ENCODE measurements at regions not wholly inside any gene's neighbourhood (a gene's known extent, or its start where the extent isn't known, plus 50 kb on each side); places are given as distances from the start of the nearest gene placed in this dataset.
"Not testable (repeated sequence)": the region's sequence is repeated elsewhere in the genome, so short reads cannot be mapped to it uniquely, and the experiment has no call there.

DNA sequence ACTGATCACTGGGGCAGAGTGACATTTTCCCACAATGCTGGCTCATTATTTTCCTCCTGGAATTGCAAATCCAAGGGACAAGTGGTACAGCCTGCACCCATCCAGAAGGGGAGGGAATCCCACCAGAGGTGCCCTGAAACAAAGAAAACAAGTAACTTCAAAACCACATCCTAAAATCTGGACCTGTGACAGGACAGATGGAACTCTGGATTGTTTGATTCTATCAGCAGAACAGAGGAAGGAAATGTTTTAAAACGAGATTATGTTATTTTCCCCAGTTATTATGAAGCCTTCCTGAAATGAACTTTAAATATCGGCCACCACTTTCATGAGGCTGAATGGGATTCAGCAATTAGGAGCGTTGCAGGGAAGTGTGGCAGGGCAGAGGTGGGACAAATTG, 62.2 kb upstream of the ECHDC3 start:
- CTCF ChIA-PET = interaction anchor here (0.6 kb wide), 1 partner anchor 275 kb away, joined by 3 read pairs; no protein-coding TSS in a partner anchor
- no peaks in the 10 kb centered on the region for H3K36me3 Mint-ChIP-seq

GRCh38 chr10:11678074-11678793, 63.9 kb upstream of the ECHDC3 start:
- peak; percentile 80 for ATAC-seq
- Mint-ChIP-seq H3K9me3 (ENCODE audit: low read depth) (no peaks in the 10 kb centered on the region), H3K4me1 (peaks cover 7% of the 10 kb centered on the region), H3K4me3 (no peak overlapping the region), H3K36me3 (no peaks in the 10 kb centered on the region), H3K27me3 (peaks cover 47% of the 10 kb centered on the region), H3K27ac (no peak overlapping the region)
- CTCF ChIA-PET = interaction anchor here (0.7 to 1.1 kb wide), 2 partner anchors 19 to 87 kb away, joined by 3 read pairs; no protein-coding TSS in a partner anchor
- peak; percentile 55 for DNase-seq

More for the DNA sequence above, 62.2 kb upstream of the ECHDC3 start:
- Mint-ChIP-seq H3K9me3 (ENCODE audit: low read depth) (no peaks in the 10 kb centered on the region), H3K4me1 (peaks cover 18% of the 10 kb centered on the region), H3K27me3 (peaks cover 39% of the 10 kb centered on the region), H3K27ac (no peak overlapping the region), H3K4me3 (no peak overlapping the region)
- ATAC-seq (no peak), DNase-seq (no peak)

DNA sequence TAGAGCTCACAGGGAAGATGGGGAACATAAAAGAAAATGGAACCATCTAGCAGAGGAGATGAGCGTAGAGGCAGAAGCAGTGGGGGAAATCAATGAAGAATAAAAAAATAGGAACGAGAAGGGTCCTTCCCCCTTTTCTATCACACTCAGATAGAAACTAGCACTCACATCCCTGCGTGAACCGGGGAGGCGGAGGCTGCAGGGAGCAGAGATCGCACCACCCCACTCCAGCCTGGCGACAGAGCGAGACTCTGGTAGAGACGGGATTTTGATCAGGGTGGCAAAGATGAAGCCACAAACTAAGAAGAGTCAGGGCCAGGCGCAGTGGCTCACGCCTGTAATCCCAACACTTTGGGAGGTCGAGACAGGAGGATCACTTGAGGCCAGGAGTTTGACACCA, 64.7 kb upstream of the ECHDC3 start:
- ATAC-seq (no peak), DNase-seq (no peak)
- Mint-ChIP-seq H3K9me3 (ENCODE audit: low read depth) (no peaks in the 10 kb centered on the region), H3K4me1 (peaks cover 7% of the 10 kb centered on the region), H3K36me3 (no peaks in the 10 kb centered on the region), H3K27ac (no peak overlapping the region), H3K4me3 (no peak overlapping the region), H3K27me3 (peaks cover 49% of the 10 kb centered on the region)
- CTCF ChIA-PET = interaction anchor here (1.1 kb wide), 1 partner anchor 19 kb away, joined by 3 read pairs; no protein-coding TSS in a partner anchor

DNA sequence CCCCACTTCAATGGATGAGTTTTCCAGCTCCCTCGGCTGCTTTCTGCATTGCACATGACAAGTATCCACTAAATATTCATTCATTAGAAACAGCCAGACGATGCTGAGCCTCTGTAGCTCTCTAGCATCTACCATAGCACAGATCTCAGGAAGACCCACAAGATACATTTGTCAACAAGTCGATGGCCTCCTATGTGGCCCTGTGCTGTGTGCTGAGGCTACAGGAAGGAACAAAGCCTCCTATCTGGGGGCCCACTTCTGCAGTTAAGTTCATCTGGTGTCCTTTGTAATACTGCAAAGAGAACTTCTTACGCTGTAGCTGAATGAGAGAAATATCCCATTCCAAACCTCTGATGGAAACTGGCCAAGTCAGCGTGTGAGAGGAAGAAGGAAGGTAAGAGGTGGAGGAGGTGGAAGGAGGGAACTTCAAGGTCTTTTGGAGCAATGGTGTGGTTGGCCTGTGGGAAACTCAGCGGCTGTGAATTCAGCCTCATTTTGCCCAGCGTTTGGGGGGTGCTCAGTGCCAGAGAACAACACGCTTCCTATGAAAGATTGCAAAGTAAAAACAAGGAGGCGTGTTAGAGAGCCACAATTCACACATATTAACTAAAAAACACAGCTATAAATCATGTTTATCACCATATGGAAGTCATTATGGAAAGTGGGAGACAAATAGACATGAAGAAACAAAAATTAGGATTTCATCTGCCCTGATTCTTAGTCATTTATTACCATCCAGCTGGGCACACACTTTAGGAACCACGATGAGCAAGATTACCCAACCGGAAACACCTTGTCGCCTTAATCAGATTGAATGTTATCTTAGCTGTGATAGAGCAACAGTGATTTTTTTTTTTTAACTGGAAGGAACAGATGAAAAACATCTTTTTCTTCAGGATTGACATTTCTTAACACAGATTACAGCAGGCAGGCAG, 62.2 kb upstream of the USP6NL start:
- DNase-seq (no peak), ATAC-seq (no peak)
- no peaks in the 10 kb centered on the region for H3K9me3 Mint-ChIP-seq (ENCODE audit: low read depth)
- no peak overlapping the region for H3K4me3 Mint-ChIP-seq
- no peaks in the 10 kb centered on the region for H3K36me3 Mint-ChIP-seq
- H3K27ac Mint-ChIP-seq = no peak overlapping the region
- CTCF ChIA-PET = no interaction called here
- H3K4me1 Mint-ChIP-seq = peaks cover 11% of the 10 kb centered on the region
- peaks cover 36% of the 10 kb centered on the region for H3K27me3 Mint-ChIP-seq

GRCh38 chr10:11672836-11673235, 61.4 kb upstream of the USP6NL start:
- CTCF ChIA-PET = no interaction called here
- no peaks in the 10 kb centered on the region for H3K36me3 Mint-ChIP-seq
- H3K4me1 Mint-ChIP-seq = peaks cover 7% of the 10 kb centered on the region
- H3K27ac Mint-ChIP-seq = no peak overlapping the region
- no peaks in the 10 kb centered on the region for H3K9me3 Mint-ChIP-seq (ENCODE audit: low read depth)
- no peak overlapping the region for H3K4me3 Mint-ChIP-seq
- H3K27me3 Mint-ChIP-seq = peaks cover 36% of the 10 kb centered on the region
- ATAC-seq (no peak), DNase-seq (no peak)

DNA sequence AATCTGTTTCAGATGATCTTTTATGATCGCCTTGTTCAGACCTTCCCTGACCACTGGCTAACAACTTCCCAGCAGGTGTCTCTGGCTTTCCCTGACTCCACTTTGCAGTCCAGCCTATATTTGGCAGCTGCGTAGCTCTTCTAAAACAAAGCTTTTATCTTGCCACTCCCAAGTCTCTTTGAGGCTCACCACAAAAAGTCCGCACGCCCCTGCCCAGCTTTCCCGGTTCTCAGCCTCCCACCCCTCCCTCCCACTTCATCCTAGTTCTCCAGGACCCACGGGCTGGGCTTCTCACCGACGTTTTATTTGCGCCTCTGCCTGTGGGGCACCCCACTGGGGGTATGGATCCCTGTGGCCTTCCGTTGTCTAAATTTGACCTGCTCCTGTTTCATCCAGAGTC, 58.9 kb upstream of the USP6NL start:
- ATAC-seq (no peak), DNase-seq (no peak)
- Mint-ChIP-seq H3K4me3 (no peak overlapping the region), H3K27ac (no peak overlapping the region), H3K4me1 (peaks cover 4% of the 10 kb centered on the region), H3K9me3 (ENCODE audit: low read depth) (peaks cover 3% of the 10 kb centered on the region), H3K36me3 (no peaks in the 10 kb centered on the region), H3K27me3 (peaks cover 21% of the 10 kb centered on the region)
- CTCF ChIA-PET = no interaction called here

DNA sequence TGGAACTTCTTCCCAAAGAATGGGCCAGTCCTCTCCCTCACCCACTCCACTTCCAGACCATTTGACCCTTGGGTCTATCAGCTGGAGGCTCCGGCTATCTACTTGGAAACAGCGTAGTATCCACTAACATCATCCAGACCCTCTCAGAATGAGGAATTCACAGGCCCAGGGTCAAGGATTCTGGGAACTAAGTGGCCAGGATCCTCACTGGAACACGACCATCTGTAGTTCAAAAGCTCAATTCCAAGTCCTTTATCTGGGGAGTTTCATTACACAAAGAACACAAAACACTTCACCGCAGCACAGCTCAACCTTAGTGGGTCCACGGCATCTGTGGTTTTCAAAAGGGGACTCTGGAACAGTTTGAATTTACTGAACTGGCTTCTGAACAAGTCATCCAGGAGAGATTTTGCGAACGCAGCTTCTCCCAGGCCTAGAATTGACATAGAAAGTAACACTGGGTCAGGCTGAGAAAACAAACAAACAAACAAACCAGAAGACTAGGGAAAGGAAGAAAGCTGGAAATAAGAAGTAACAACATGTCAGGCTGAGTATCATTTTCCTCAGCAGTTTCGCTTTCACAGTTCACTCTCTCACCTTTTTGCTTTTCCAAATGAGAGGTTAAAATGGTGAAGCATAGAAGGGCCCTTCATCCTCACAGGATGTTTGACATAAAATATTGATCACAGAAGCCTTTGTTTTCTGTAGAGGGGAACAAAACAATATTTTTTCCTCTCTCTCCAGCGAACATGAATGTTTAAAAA, 57.6 kb upstream of the USP6NL start:
- CTCF ChIA-PET = interaction anchor here (1.3 to 1.6 kb wide), 2 partner anchors 13 to 89 kb away, joined by 4 read pairs; no protein-coding TSS in a partner anchor
- peaks cover 3% of the 10 kb centered on the region for H3K9me3 Mint-ChIP-seq (ENCODE audit: low read depth)
- H3K4me3 Mint-ChIP-seq = no peak overlapping the region
- peaks cover 4% of the 10 kb centered on the region for H3K4me1 Mint-ChIP-seq
- no peak for DNase-seq
- H3K27me3 Mint-ChIP-seq = peaks cover 20% of the 10 kb centered on the region
- ATAC-seq = no peak
- H3K27ac Mint-ChIP-seq = no peak overlapping the region
- H3K36me3 Mint-ChIP-seq = no peaks in the 10 kb centered on the region

- Mint-ChIP-seq H3K36me3 (no peaks in the 10 kb centered on the region), H3K9me3 (ENCODE audit: low read depth) (peaks cover 3% of the 10 kb centered on the region), H3K4me3 (no peak overlapping the region), H3K27ac (no peak overlapping the region), H3K27me3 (peaks cover 12% of the 10 kb centered on the region), H3K4me1 (peaks cover 5% of the 10 kb centered on the region)
- CTCF ChIA-PET = no interaction called here
- no peak for ATAC-seq
- no peak for DNase-seq
Observed at GRCh38 chr10:11667756-11668155, 56.3 kb upstream of the USP6NL start.

GRCh38 chr10:11663763-11664555, 52.5 kb upstream of the USP6NL start:
- no peaks in the 10 kb centered on the region for H3K36me3 Mint-ChIP-seq
- CTCF ChIA-PET = no interaction called here

GRCh38 chr10:11663126-11663515, 51.7 kb upstream of the USP6NL start:
- DNase-seq; H3K4me1 Mint-ChIP-seq; H3K9me3 Mint-ChIP-seq (ENCODE audit: low read depth); ATAC-seq; H3K27ac Mint-ChIP-seq; CTCF ChIA-PET; H3K36me3 Mint-ChIP-seq; H3K4me3 Mint-ChIP-seq: not testable (repeated sequence)
- H3K27me3 Mint-ChIP-seq = peaks cover 16% of the 10 kb centered on the region

More at GRCh38 chr10:11663763-11664555, 52.5 kb upstream of the USP6NL start:
- Mint-ChIP-seq H3K4me1 (peaks cover 7% of the 10 kb centered on the region), H3K27me3 (peaks cover 16% of the 10 kb centered on the region), H3K27ac (no peak overlapping the region), H3K9me3 (ENCODE audit: low read depth) (peaks cover 3% of the 10 kb centered on the region), H3K4me3 (no peak overlapping the region)
- no peak for ATAC-seq
- no peak for DNase-seq

GRCh38 chr10:11661441-11661840, 50.0 kb upstream of the USP6NL start:
- Mint-ChIP-seq H3K4me3 (no peak overlapping the region), H3K4me1 (peaks cover 7% of the 10 kb centered on the region), H3K27me3 (peaks cover 16% of the 10 kb centered on the region), H3K36me3 (no peaks in the 10 kb centered on the region), H3K27ac (no peak overlapping the region), H3K9me3 (ENCODE audit: low read depth) (peaks cover 3% of the 10 kb centered on the region)
- DNase-seq = no peak
- ATAC-seq = no peak
- CTCF ChIA-PET = no interaction called here
